KMS-11 (cell line): ENCODE measurements at regions not wholly inside any gene's neighbourhood (a gene's known extent, or its start where the extent isn't known, plus 50 kb on each side); places are given as distances from the start of the nearest gene placed in this dataset.

Experiments used
- H2AFZ ChIP-seq: fragments of 200-600 bp; sonication (generic); 2 replicates; pipeline ENCODE4 v1.6.1; 2016; ENCODE audit warnings: antibody characterized with exemption, mixed run types, low read depth
- H3K27ac ChIP-seq: fragments of 200-600 bp; sonication (generic); 2 replicates; pipeline ENCODE4 v1.6.1; 2016; ENCODE audit warnings: mild to moderate bottlenecking, mixed run types
- H3K27me3 ChIP-seq: fragments of 200-600 bp; sonication (generic); 2 replicates; pipeline ENCODE4 v1.6.1; 2017; ENCODE audit warnings: mild to moderate bottlenecking, low read depth, mixed run types, moderate library complexity; ENCODE audit not compliant: insufficient read depth
- H3K36me3 ChIP-seq: fragments of 200-600 bp; sonication (generic); 2 replicates; pipeline ENCODE4 v1.6.1; 2017; ENCODE audit warnings: mild to moderate bottlenecking, mixed run types; ENCODE audit not compliant: insufficient read depth
- H3K4me1 ChIP-seq: fragments of 200-600 bp; sonication (generic); 2 replicates; pipeline ENCODE4 v1.6.1; 2016; ENCODE audit warnings: mild to moderate bottlenecking, low read depth, mixed run types; ENCODE audit not compliant: poor library complexity, severe bottlenecking
- H3K4me2 ChIP-seq: fragments of 200-600 bp; sonication (generic); 2 replicates; pipeline ENCODE4 v1.7.0; 2016; ENCODE audit warnings: mild to moderate bottlenecking, mixed run types
- H3K4me3 ChIP-seq: fragments of 200-600 bp; sonication (generic); IDR thresholded peaks from 2 replicates; pipeline ENCODE4 v1.6.1; 2017; ENCODE audit warnings: low read depth, low read length, mixed read lengths; ENCODE audit not compliant: insufficient read depth
- H3K79me2 ChIP-seq: fragments of 200-600 bp; sonication (generic); 2 replicates; pipeline ENCODE4 v1.6.1; 2016; ENCODE audit warnings: low read depth, mixed run types; ENCODE audit not compliant: insufficient read depth
- H3K9ac ChIP-seq: fragments of 200-600 bp; sonication (generic); 2 replicates; pipeline ENCODE4 v1.6.1; 2016; ENCODE audit warnings: mild to moderate bottlenecking, mixed run types
- H4K20me1 ChIP-seq: fragments of 200-600 bp; sonication (generic); 2 replicates; pipeline ENCODE4 v1.6.1; 2016; ENCODE audit warnings: mild to moderate bottlenecking, mixed run types; ENCODE audit not compliant: insufficient read depth
- TF ChIP-seq, protein P1 (sequence below): fragments of 200-600 bp; sonication (generic); conservative IDR thresholded peaks from 2 replicates; pipeline ENCODE4 v1.6.1; 2017; ENCODE audit warnings: low read depth, mild to moderate bottlenecking, antibody characterized with exemption, low read length, moderate library complexity, mixed read lengths

DNA sequence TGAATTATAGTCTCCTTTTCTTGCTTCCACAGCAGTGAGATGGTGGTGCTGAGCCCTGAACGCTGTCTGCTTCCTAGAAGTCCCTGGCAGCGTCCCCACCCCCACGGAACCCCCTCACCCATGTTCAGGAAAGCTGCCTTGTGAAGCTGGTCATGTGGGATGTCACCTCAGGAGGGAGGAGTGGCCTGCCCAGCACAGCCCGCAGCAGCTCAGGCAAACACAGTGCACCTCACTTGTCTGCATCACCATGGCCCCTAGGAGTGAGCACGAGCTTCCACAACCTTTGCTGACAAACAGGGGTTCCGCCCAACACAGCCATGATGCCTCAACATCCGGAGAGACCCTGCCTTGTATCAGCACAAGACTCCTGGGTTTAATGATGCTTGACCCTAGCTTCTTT is 508.9 kb downstream of the RPS24 start:
- no peaks in the 10 kb centered on the region for H4K20me1 ChIP-seq
- no peak overlapping the region for H3K4me2 ChIP-seq
- H3K4me3 ChIP-seq = no peak overlapping the region
- H3K36me3 ChIP-seq = no peaks in the 10 kb centered on the region
- H3K79me2 ChIP-seq = no peaks in the 10 kb centered on the region
- H2AFZ ChIP-seq = no peak overlapping the region
- H3K4me1 ChIP-seq = no peaks in the 10 kb centered on the region
- TF ChIP-seq, protein P1, sequence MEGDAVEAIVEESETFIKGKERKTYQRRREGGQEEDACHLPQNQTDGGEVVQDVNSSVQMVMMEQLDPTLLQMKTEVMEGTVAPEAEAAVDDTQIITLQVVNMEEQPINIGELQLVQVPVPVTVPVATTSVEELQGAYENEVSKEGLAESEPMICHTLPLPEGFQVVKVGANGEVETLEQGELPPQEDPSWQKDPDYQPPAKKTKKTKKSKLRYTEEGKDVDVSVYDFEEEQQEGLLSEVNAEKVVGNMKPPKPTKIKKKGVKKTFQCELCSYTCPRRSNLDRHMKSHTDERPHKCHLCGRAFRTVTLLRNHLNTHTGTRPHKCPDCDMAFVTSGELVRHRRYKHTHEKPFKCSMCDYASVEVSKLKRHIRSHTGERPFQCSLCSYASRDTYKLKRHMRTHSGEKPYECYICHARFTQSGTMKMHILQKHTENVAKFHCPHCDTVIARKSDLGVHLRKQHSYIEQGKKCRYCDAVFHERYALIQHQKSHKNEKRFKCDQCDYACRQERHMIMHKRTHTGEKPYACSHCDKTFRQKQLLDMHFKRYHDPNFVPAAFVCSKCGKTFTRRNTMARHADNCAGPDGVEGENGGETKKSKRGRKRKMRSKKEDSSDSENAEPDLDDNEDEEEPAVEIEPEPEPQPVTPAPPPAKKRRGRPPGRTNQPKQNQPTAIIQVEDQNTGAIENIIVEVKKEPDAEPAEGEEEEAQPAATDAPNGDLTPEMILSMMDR = no peak
- no peak overlapping the region for H3K9ac ChIP-seq
- no peaks in the 10 kb centered on the region for H3K27me3 ChIP-seq
- H3K27ac ChIP-seq = no peak overlapping the region

- Histone ChIP-seq H4K20me1 (no peaks in the 10 kb centered on the region), H3K27ac (no peak overlapping the region), H3K79me2 (no peaks in the 10 kb centered on the region), H3K27me3 (no peaks in the 10 kb centered on the region), H3K4me3 (no peak overlapping the region), H3K36me3 (no peaks in the 10 kb centered on the region), H3K4me1 (no peaks in the 10 kb centered on the region), H3K4me2 (no peak overlapping the region), H2AFZ (no peak overlapping the region), H3K9ac (no peak overlapping the region)
- TF ChIP-seq, protein P1 = no peak
Measured at GRCh38 chr10:78543031-78543748, 509.5 kb downstream of the RPS24 start.

GRCh38 chr10:78543749-78544362 is 510.2 kb downstream of the RPS24 start:
- Histone ChIP-seq H3K4me1 (no peaks in the 10 kb centered on the region), H3K79me2 (no peaks in the 10 kb centered on the region), H3K4me2 (no peak overlapping the region), H3K9ac (no peak overlapping the region), H3K36me3 (no peaks in the 10 kb centered on the region), H4K20me1 (no peaks in the 10 kb centered on the region), H2AFZ (no peak overlapping the region), H3K4me3 (no peak overlapping the region), H3K27me3 (no peaks in the 10 kb centered on the region), H3K27ac (no peak overlapping the region)
- TF ChIP-seq, protein P1 = no peak

DNA sequence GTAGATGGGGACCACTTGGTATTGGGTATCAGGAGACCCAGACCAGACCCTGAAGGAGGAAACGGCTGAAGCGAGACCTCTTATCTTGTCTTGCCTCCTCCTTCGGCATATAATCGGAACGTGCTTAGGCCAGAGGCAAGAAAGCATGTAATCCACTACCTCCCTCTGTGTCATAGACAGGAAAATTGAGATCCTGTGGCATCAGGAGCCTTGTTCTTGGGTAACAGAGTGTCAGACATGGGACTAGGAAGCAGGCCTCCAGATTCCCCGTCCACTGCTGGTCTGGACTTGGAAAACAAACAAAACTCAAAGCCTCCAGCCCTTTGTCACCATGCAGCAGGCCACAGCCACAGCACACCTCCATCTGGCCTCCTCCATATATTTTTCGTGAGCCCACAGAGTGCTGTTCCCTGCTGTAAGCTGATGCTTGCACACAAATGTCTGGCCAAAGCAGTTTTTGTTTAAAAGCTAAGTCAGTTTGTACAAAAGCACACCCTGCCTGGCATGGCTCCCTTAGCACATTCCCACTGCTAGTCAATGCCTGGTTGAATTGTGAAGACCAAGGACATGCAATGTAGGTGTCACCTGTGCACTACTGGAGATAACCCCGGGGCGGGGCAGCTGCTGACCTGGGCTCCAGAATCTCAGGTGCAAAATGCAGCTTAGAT is 510.9 kb downstream of the RPS24 start:
- no peak overlapping the region for H3K9ac ChIP-seq
- H3K4me1 ChIP-seq = no peaks in the 10 kb centered on the region
- no peaks in the 10 kb centered on the region for H3K27me3 ChIP-seq
- no peak overlapping the region for H3K27ac ChIP-seq
- no peaks in the 10 kb centered on the region for H3K79me2 ChIP-seq
- TF ChIP-seq, protein P1 = no peak
- no peak overlapping the region for H3K4me3 ChIP-seq
- no peaks in the 10 kb centered on the region for H4K20me1 ChIP-seq
- no peak overlapping the region for H2AFZ ChIP-seq
- no peaks in the 10 kb centered on the region for H3K36me3 ChIP-seq
- no peak overlapping the region for H3K4me2 ChIP-seq
